8988T (cell line): ENCODE measurements at regions not wholly inside any gene's neighbourhood (a gene's known extent, or its start where the extent isn't known, plus 50 kb on each side); places are given as distances from the start of the nearest gene placed in this dataset.

Source experiments
- DNase-seq: peaks from one replicate; pipeline ENCODE4 v3.0.0; 2011

- no peak for DNase-seq
These were observed 985.4 kb downstream of the DIAPH3 start for GRCh38 chr13:59178344-59178743.

- no peak for DNase-seq
These were observed 981.5 kb downstream of the DIAPH3 start for GRCh38 chr13:59182241-59182640.

GRCh38 chr13:59197397-59197796 lies 966.3 kb downstream of the DIAPH3 start:
- no peak for DNase-seq

DNA sequence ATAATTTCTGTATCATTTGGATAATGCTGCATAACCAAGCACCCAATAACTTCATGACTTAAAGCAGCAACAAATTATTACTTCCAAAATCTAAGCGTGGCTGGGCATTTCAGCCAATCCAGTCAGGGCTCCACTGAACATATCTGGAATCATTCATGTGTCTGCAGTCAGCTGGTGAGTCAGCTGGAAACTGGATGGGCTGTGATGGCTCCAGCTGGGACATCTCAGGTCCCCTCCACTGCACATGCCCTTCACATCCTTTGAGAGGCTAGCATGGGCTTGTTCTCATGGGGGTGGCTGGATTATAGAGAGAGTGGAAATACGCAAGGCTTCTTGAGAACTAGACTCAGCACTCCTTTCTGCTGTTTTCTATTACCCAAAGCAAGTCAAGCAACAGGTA lies 961.9 kb downstream of the DIAPH3 start:
- no peak for DNase-seq

DNA sequence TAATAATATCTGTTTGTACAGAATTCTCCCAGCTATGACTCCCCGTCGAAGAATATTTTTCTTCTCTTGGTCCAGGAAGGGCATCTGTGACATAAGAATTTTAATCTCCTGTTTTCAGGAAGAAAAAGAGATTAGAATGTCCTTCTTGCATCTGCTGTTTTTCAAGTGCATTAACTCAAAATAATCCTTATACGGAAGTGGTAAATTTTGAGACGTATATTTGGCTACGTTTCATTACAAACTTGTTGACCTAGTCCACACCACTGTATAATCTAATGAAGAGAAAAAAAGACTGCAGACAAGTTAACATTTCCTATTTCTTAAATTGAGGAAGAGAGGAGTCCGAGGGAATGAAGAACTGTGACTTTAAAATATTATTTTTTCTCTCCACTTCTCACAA lies 959.9 kb downstream of the DIAPH3 start:
- no peak for DNase-seq

- DNase-seq, result no peak
These were observed 958.2 kb downstream of the DIAPH3 start for GRCh38 chr13:59205501-59205900.

DNA sequence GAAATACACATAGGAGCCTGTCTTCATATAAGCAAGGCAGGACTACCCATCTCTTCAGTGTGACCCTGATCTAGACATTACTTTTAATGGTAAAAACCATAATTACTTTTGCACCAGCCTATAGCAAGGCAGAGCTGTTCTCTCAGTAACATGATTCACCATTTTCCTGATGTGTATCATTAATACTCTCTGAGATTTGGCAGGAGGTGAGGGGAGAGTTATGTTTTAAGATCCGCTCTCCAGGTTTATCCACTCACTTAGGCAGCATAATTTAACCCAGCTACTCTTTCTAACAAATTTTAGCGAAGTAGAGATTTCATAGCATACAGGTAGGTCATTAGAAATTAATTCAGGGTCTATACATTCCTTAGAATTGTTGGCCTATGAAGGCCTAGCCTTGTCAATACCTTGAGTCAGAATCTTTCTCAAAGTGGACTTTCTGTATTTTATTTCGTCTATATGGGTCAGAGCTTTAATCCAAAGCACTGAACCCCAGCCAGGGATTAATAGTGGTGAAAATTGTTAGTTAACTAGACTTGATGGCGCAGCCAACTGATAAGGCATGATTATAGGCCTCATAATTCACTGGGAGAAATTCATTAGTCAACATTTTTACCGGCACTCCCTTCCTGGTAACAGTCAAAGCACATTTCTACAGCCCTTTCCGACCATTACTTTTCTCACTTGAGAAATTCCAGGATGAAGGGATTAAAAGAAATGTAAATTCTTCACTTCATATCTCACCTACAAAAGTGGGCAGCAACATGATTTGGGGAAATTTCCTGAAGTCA lies 955.1 kb downstream of the DIAPH3 start:
- no peak for DNase-seq

DNA sequence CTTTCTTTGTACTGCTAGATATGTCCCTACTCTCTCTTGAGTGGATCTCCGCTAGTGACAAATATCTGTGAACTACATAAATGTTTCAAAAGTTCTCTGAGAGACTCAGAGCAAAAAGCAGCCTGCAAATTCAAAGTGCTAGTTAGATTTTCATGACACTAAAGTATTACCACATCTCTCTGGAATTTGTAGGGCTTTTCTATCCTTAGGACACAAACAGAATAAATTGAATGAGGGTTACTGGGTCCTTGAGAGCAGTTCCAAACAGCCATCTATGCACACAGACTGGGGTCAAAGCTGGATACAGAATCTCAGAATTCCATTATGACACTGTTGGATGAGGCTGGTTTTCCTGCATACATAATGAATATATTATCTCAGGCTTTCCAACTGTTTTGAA lies 953.2 kb downstream of the DIAPH3 start:
- no peak for DNase-seq

DNA sequence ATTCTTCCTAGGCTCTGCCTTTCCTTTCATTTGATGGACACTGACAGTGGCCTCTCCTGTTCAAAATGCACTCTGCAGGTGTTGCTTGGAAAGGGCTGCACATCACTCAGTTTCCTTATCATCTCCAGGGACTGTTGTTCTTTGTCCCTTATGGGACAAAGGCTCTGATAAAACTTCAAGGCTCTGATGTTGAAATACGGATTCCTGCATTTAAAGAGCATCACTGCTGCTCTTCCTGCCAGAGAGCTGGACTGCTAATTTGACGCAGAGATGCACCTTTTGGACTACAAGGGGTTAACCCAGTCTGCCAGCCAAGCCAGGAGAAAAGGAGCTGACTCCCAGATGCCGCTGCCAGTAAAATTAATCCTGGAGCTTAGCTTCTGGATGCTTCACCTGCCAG lies 952.1 kb downstream of the DIAPH3 start:
- DNase-seq, result no peak

DNA sequence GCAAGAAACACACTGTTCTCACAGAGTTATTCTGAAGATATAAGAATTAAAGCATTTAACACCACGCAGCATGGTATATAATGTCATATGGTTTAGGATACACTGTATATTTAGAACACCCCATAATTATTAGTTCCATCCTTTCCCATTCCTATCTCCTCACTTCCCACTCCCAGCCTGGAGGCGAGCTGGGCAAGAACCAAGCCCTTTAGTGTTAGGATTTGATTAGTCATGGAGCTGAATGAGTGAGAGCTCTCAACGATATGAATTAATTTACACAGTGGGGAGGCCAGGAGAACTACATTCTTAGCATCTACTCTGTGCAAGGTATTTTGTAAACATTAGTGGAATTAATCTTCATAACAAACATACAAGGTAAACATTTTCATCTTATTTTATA lies 934.3 kb downstream of the DIAPH3 start:
- DNase-seq, result no peak

DNA sequence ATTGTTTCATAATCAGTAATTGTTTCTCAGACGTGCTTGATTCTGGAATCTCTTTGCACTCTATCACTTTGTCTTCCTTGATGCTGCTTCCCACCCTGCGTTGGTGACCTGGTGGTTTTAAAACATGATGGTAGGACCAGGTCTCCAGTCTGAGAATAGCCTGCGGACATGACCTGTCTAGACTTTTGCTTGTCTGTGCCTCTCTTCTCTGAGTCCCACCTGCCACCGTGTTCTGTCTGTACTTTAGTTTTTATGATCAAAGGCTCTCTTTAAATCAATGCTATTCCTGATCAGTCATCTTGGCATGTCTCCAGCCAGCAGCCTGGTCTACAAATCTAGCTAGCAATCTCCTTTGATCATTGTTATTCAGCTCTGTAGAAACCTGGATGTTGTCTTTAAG lies 933.9 kb downstream of the DIAPH3 start:
- no peak for DNase-seq

DNA sequence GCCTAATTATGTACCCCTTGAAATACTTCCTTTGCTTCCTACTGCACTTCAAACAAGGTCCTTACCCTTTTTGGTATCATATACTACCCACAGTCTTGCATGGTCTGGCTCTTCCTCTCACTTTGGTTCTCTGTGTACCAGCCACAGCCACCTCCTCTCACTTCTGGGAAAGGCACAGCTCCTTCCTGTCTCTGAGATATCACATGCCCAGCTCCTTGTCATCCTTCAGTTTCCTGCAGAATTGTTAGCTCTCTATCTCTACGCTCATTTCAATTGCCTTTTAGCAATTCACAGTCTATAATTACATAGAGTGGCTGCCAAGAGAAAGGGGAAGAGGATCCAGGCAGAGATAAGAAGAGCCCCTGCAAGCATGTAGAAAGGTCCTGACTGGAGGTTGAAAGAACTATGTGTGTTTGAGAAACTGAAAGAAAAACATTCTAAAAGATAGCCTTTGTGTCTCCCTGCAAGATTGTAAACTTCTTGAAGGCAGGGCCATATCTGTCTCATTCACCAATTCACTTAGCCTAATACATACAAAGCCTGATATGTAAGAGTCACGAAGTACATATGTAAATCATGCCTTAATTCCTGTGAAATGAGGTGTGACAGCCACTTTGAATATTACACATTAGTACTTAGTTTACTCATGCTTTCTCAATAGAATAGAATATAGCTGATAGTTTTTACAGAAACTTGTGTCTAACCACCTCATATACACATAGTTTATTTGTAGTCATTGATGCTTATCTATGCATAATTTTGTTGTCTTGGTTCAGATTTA lies 933.1 kb downstream of the DIAPH3 start:
- DNase-seq, result no peak

DNA sequence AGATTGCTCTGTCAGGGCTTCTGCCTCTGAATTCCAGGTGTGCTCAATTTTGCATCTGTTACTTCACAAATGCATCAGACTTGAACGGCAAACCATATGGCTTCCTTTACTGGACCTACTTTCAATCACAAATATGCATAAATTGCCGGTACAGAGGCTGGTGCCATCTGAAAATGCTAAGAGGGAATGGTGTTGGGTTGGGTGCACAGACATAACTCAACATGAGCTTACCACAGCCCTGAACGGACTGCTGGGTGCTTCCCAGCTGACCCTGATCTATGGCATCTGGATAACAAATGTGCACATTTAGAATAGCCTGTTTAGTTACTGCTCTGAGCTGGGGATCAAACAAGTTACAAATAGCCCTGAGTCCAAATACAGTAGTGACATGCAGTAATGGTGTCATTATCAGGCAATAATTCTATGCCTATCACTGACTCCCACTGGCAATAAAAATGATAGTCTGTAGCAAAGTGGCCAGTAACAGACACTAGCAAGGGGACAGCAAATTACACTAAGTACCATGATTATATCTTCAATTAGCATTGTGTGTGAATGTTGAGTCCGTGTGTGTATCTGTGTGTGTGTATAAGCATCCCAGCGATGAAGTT lies 927.3 kb downstream of the DIAPH3 start:
- no peak for DNase-seq

DNA sequence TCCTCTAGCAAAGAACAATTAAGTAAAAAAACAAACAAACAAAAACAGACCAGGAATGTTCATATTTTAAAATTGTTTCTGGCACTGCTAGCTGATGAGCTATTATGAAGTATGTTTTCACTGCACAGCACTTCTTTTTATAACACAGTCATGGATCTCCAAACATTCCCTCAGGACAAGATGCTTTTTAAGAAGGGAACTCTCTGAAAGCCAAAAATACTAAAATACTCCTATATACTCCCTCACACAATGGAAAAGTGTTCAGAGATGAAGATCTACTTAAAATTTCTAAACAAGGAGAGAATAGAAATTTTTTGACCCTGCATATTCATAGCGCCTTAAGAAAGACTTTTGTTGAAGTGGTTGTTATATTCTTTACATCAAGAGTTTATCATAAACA lies 926.8 kb downstream of the DIAPH3 start:
- no peak for DNase-seq

GRCh38 chr13:59247171-59247570 lies 916.6 kb downstream of the DIAPH3 start:
- no peak for DNase-seq

GRCh38 chr13:59250336-59251189 lies 913.2 kb downstream of the DIAPH3 start:
- DNase-seq, result no peak

DNA sequence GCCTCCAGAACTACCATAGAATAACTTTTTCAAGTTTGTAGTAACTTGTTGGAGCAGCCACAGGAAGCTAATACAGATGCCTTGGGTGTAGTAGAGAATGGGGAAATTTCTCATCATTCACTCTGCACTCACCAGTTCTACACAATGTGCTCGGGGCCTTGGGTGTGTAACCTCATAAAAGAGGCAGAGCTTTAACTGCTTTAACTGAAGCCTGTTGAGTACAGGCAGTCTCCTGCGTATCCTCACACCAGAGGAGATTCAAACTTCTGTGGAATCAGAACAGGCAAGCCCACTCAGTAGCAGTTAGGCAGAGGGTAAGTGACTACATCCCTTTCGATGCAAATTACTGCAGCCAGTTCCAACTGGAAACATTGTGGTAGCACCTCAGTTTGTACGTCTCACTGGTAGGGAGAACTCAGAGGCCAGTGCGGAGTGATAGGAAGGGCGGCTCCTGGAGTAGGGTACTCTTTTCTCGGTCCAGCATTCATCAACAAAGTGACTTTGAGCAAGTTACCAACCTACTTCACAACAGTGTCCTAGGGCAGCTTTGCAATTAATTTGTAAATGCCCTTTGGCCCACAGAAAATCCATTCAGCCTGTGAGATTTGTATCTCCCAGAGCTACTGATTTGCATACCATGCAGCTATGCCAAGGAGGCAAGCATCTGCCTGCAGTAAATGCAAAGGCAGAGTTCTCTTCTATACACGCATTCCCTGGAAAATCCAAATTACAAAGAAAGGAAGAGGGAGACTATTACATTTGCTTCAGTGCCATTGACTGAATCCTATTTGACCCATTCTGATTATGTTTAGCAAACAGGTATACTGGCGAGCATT lies 904.3 kb downstream of the DIAPH3 start:
- no peak for DNase-seq

DNA sequence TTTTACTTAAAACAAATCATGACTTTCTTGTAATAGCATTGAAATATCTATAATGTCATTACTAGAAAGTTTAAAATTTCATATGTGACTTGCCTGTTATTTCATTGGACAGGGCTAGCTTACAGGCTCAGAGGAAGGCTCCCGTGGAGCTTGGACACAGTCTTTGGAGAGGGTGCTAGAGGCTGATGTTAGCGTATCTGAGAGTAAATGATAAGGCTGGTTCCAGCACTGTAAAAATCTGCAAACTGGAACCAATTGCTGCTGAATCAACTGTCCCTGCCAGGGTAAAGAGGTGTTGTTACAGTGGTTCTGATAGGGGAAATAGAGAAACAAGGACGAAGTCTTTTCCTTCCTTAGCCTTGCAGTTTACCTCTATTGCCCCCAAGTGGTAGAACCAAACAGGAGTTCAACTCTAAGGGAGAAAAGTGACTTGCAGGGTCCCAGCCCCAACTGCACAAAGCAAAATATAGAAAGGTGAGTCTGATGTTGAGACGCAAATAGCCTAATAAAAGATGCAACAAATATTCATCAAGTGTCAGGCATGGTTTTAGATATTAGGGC lies 901.7 kb downstream of the DIAPH3 start:
- DNase-seq, result no peak

- no peak for DNase-seq
These were observed 900.2 kb downstream of the DIAPH3 start for GRCh38 chr13:59263531-59263930.

DNA sequence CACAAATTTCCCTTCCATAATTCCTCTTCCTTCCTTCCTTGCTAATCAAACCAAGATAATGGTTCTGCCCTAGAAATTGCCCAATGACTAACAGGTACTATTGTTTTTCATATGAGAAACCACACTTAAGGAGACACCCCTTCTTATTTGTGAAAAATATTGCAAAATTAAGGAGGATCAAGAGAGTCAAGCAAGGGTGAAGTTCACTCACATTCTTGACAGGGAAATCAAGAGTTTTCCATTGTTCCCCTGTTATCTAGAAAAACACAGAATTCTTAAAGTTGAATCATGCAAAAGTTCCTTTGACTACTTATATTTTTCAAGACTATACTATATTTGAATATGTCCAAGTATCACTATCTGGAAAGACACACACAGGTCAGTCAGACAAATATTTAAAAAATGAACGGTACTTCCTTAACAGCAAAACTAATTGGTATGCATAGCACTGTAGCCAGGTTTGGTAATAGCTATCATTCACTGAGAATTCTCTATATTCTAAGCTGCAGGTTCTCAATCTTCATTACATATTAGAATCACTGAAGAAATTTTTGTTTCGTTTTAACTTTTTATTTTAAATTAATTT lies 897.2 kb downstream of the DIAPH3 start:
- DNase-seq, result no peak

- no peak for DNase-seq
These were observed 894.3 kb downstream of the DIAPH3 start for GRCh38 chr13:59269476-59269875.
